HFF-Myc (cell line): ENCODE measurements at regions not wholly inside any gene's neighbourhood (a gene's known extent, or its start where the extent isn't known, plus 50 kb on each side); places are given as distances from the start of the nearest gene placed in this dataset.

ENCODE experiments used
- DNase-seq: peaks from one replicate; pipeline ENCODE4 v3.0.0-alpha.2; 2011; ENCODE audit warnings: low read depth; ENCODE audit errors: extremely low read depth
- H3K4me3 ChIP-seq: replicated peaks from 2 replicates; pipeline ENCODE4 v1.5.1; 2011; ENCODE audit warnings: low read depth, mild to moderate bottlenecking, control low read depth, low read length
- CTCF ChIP-seq: IDR thresholded peaks from 2 replicates; pipeline ENCODE4 v1.5.1; 2012; ENCODE audit warnings: mild to moderate bottlenecking, low read depth, low read length, control low read depth; ENCODE audit errors: missing control alignments

- TF ChIP-seq CTCF, result no peak
- no peak overlapping the region for H3K4me3 ChIP-seq
- DNase-seq, result no peak
Measured at GRCh38 chr6:41449399-41450245, 96.6 kb upstream of the FOXP4 start.

- H3K4me3 ChIP-seq, result no peak overlapping the region
- TF ChIP-seq CTCF, result no peak
- DNase-seq, result no peak
Measured at GRCh38 chr6:41450581-41450980, 95.6 kb upstream of the FOXP4 start.

- H3K4me3 ChIP-seq, result no peak overlapping the region
- DNase-seq, result no peak
- TF ChIP-seq CTCF, result peak; percentile 17
Measured at GRCh38 chr6:41451039-41451438, 95.1 kb upstream of the FOXP4 start.

GRCh38 chr6:41451515-41452163 lies 94.5 kb upstream of the FOXP4 start:
- DNase-seq, result no peak
- TF ChIP-seq CTCF, result no peak
- no peak overlapping the region for H3K4me3 ChIP-seq

GRCh38 chr6:41452763-41453162 lies 93.4 kb upstream of the FOXP4 start:
- no peak for DNase-seq

GRCh38 chr6:41453244-41453643 lies 92.9 kb upstream of the FOXP4 start:
- TF ChIP-seq CTCF, result no peak
- H3K4me3 ChIP-seq, result no peak overlapping the region
- DNase-seq, result no peak

More at GRCh38 chr6:41452763-41453162, 93.4 kb upstream of the FOXP4 start:
- H3K4me3 ChIP-seq, result no peak overlapping the region
- TF ChIP-seq CTCF, result no peak
